Right lobe of liver (tissue), 4 donors: ENCODE measurements at regions not wholly inside any gene's neighbourhood (a gene's known extent, or its start where the extent isn't known, plus 50 kb on each side); places are given as distances from the start of the nearest gene placed in this dataset.

Experiments
- POLR2A ChIP-seq: fragments of 450-650 bp; IDR thresholded peaks from one replicate; pipeline ENCODE4 v1.6.1; 2017; ENCODE audit warnings: antibody characterized with exemption, mild to moderate bottlenecking
- TF ChIP-seq, protein P1 (sequence below), 4 donors: fragments of 200-600 bp in 3 of 4; fragments of 450-650 bp in 1 of 4; IDR thresholded peaks; one replicate each; pipeline versions ENCODE4 v1.5.1 to v1.8.0; 2016 to 2022; ENCODE audit warnings: antibody characterized with exemption in 4 of 4, mild to moderate bottlenecking in 2 of 4
- donor health status: DM: no; HTN: no; CAD: no.
- donor health status: DM: no; HTN: no; CAD: no.
- donor health status: DM: no; HTN: yes; CAD: no.

DNA sequence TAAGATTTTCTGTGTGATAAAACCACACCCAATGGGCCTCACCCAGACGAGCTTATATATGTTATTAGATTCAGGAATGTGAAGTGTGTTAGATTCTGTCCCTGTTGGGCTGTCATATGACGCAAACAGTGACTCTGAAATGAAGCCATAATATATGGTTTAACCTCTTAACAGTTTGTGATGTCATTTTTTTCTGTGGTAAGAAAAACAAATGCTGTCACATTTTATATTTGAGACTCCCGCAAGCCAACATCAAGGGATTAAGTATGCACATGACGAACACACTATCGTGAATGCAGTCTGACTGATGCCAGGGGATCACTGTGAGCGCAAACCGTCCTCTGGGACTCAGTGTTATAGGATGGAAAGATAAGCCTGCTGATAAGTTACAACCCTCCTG is 321.7 kb downstream of the SH3GL2 start:
- TF ChIP-seq, protein P1, sequence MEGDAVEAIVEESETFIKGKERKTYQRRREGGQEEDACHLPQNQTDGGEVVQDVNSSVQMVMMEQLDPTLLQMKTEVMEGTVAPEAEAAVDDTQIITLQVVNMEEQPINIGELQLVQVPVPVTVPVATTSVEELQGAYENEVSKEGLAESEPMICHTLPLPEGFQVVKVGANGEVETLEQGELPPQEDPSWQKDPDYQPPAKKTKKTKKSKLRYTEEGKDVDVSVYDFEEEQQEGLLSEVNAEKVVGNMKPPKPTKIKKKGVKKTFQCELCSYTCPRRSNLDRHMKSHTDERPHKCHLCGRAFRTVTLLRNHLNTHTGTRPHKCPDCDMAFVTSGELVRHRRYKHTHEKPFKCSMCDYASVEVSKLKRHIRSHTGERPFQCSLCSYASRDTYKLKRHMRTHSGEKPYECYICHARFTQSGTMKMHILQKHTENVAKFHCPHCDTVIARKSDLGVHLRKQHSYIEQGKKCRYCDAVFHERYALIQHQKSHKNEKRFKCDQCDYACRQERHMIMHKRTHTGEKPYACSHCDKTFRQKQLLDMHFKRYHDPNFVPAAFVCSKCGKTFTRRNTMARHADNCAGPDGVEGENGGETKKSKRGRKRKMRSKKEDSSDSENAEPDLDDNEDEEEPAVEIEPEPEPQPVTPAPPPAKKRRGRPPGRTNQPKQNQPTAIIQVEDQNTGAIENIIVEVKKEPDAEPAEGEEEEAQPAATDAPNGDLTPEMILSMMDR (IDR thresholded peaks at IDR 0.05): no peak
- no peak for TF ChIP-seq POLR2A
